Activated naive CD8-positive, alpha-beta T cell treated with anti-CD3 and anti-CD28 coated beads for 36 hours (primary cell): ENCODE measurements at regions not wholly inside any gene's neighbourhood (a gene's known extent, or its start where the extent isn't known, plus 50 kb on each side); places are given as distances from the start of the nearest gene placed in this dataset.

ENCODE experiments used
- DNase-seq: peaks from one replicate; pipeline ENCODE4 v3.0.0; 2021
- H3K27ac Mint-ChIP-seq: one replicate; pipeline ENCODE4 v1.8.0; 2022; ENCODE audit warnings: mild to moderate bottlenecking, moderate library complexity, mixed read lengths
- H3K27me3 Mint-ChIP-seq: one replicate; pipeline ENCODE4 v1.8.0; 2022; ENCODE audit warnings: mild to moderate bottlenecking, mixed read lengths
- H3K36me3 Mint-ChIP-seq: one replicate; pipeline ENCODE4 v1.8.0; 2021; ENCODE audit warnings: mild to moderate bottlenecking, mixed read lengths
- H3K4me1 Mint-ChIP-seq: one replicate; pipeline ENCODE4 v1.8.0; 2021; ENCODE audit warnings: mixed read lengths
- H3K4me3 Mint-ChIP-seq: one replicate; pipeline ENCODE4 v1.8.0; 2022; ENCODE audit warnings: mild to moderate bottlenecking, moderate library complexity, mixed read lengths
- H3K9me3 Mint-ChIP-seq: one replicate; pipeline ENCODE4 v1.8.0; 2022; ENCODE audit warnings: mixed read lengths

GRCh38 chr1:72568113-72568512, 285.8 kb upstream of the NEGR1 start:
- H3K27me3 Mint-ChIP-seq: no peaks in the 10 kb centered on the region
- no peaks in the 10 kb centered on the region for H3K36me3 Mint-ChIP-seq
- no peaks in the 10 kb centered on the region for H3K9me3 Mint-ChIP-seq
- DNase-seq: no peak
- peaks cover 3% of the 10 kb centered on the region for H3K4me1 Mint-ChIP-seq
- no peak overlapping the region for H3K27ac Mint-ChIP-seq
- H3K4me3 Mint-ChIP-seq: no peak overlapping the region

- Mint-ChIP-seq H3K4me1 (peaks cover 3% of the 10 kb centered on the region), H3K9me3 (no peaks in the 10 kb centered on the region)
Measured at GRCh38 chr1:72567521-72567920, 285.2 kb upstream of the NEGR1 start.

GRCh38 chr1:72564749-72565148, 282.4 kb upstream of the NEGR1 start:
- Mint-ChIP-seq H3K4me3 (no peak overlapping the region), H3K9me3 (no peaks in the 10 kb centered on the region), H3K4me1 (peaks cover 3% of the 10 kb centered on the region), H3K27ac (no peak overlapping the region), H3K27me3 (no peaks in the 10 kb centered on the region), H3K36me3 (no peaks in the 10 kb centered on the region)
- no peak for DNase-seq

More at GRCh38 chr1:72567521-72567920, 285.2 kb upstream of the NEGR1 start:
- Mint-ChIP-seq H3K27me3 (no peaks in the 10 kb centered on the region), H3K4me3 (no peak overlapping the region), H3K36me3 (no peaks in the 10 kb centered on the region), H3K27ac (no peak overlapping the region)
- DNase-seq: no peak

- H3K27ac Mint-ChIP-seq: no peak overlapping the region
- DNase-seq: no peak
- H3K9me3 Mint-ChIP-seq: no peaks in the 10 kb centered on the region
- no peaks in the 10 kb centered on the region for H3K36me3 Mint-ChIP-seq
- no peaks in the 10 kb centered on the region for H3K4me1 Mint-ChIP-seq
- H3K4me3 Mint-ChIP-seq: no peak overlapping the region
- no peaks in the 10 kb centered on the region for H3K27me3 Mint-ChIP-seq
Measured at GRCh38 chr1:72557446-72558049, 275.2 kb upstream of the NEGR1 start.

- Mint-ChIP-seq H3K9me3 (no peaks in the 10 kb centered on the region), H3K27me3 (no peaks in the 10 kb centered on the region), H3K4me3 (no peak overlapping the region), H3K36me3 (no peaks in the 10 kb centered on the region), H3K27ac (no peak overlapping the region), H3K4me1 (no peaks in the 10 kb centered on the region)
- DNase-seq: no peak
Measured at GRCh38 chr1:72547412-72547811, 265.1 kb upstream of the NEGR1 start.

GRCh38 chr1:72540674-72541073, 258.3 kb upstream of the NEGR1 start:
- Mint-ChIP-seq H3K9me3 (no peaks in the 10 kb centered on the region), H3K36me3 (no peaks in the 10 kb centered on the region), H3K27ac (no peak overlapping the region), H3K4me1 (no peaks in the 10 kb centered on the region), H3K4me3 (no peak overlapping the region), H3K27me3 (no peaks in the 10 kb centered on the region)
- no peak for DNase-seq

GRCh38 chr1:72535470-72535869, 253.1 kb upstream of the NEGR1 start:
- Mint-ChIP-seq H3K27me3 (no peaks in the 10 kb centered on the region), H3K27ac (no peak overlapping the region), H3K9me3 (peaks cover 1% of the 10 kb centered on the region), H3K4me3 (no peak overlapping the region), H3K36me3 (no peaks in the 10 kb centered on the region), H3K4me1 (no peaks in the 10 kb centered on the region)
- no peak for DNase-seq

- peaks cover 1% of the 10 kb centered on the region for H3K9me3 Mint-ChIP-seq
- DNase-seq: no peak
- H3K4me3 Mint-ChIP-seq: no peak overlapping the region
- H3K36me3 Mint-ChIP-seq: no peaks in the 10 kb centered on the region
- no peaks in the 10 kb centered on the region for H3K27me3 Mint-ChIP-seq
- no peaks in the 10 kb centered on the region for H3K4me1 Mint-ChIP-seq
- H3K27ac Mint-ChIP-seq: no peak overlapping the region
Measured at GRCh38 chr1:72530646-72531045, 248.3 kb upstream of the NEGR1 start.

GRCh38 chr1:72526926-72527325, 244.6 kb upstream of the NEGR1 start:
- Mint-ChIP-seq H3K4me1 (no peaks in the 10 kb centered on the region), H3K27ac (no peak overlapping the region), H3K4me3 (no peak overlapping the region), H3K27me3 (no peaks in the 10 kb centered on the region), H3K36me3 (no peaks in the 10 kb centered on the region), H3K9me3 (peaks cover 1% of the 10 kb centered on the region)
- DNase-seq: no peak

- Mint-ChIP-seq H3K27ac (no peak overlapping the region), H3K27me3 (no peaks in the 10 kb centered on the region), H3K4me3 (no peak overlapping the region), H3K9me3 (no peaks in the 10 kb centered on the region), H3K4me1 (no peaks in the 10 kb centered on the region), H3K36me3 (no peaks in the 10 kb centered on the region)
- DNase-seq: no peak
Measured at GRCh38 chr1:72524021-72524420, 241.7 kb upstream of the NEGR1 start.

GRCh38 chr1:72521659-72522058, 239.3 kb upstream of the NEGR1 start:
- H3K4me3 Mint-ChIP-seq: no peak overlapping the region
- no peaks in the 10 kb centered on the region for H3K4me1 Mint-ChIP-seq
- DNase-seq: no peak
- no peak overlapping the region for H3K27ac Mint-ChIP-seq
- no peaks in the 10 kb centered on the region for H3K36me3 Mint-ChIP-seq
- H3K27me3 Mint-ChIP-seq: no peaks in the 10 kb centered on the region
- H3K9me3 Mint-ChIP-seq: no peaks in the 10 kb centered on the region

GRCh38 chr1:72516826-72517225, 234.5 kb upstream of the NEGR1 start:
- Mint-ChIP-seq H3K36me3 (no peaks in the 10 kb centered on the region), H3K4me1 (no peaks in the 10 kb centered on the region), H3K27ac (no peak overlapping the region), H3K27me3 (no peaks in the 10 kb centered on the region), H3K9me3 (no peaks in the 10 kb centered on the region), H3K4me3 (no peak overlapping the region)
- no peak for DNase-seq

GRCh38 chr1:72516264-72516663, 233.9 kb upstream of the NEGR1 start:
- Mint-ChIP-seq H3K27ac (no peak overlapping the region), H3K27me3 (no peaks in the 10 kb centered on the region), H3K4me3 (no peak overlapping the region), H3K9me3 (no peaks in the 10 kb centered on the region), H3K4me1 (no peaks in the 10 kb centered on the region), H3K36me3 (no peaks in the 10 kb centered on the region)
- DNase-seq: no peak

- H3K36me3 Mint-ChIP-seq: no peaks in the 10 kb centered on the region
- DNase-seq: no peak
- no peaks in the 10 kb centered on the region for H3K27me3 Mint-ChIP-seq
- H3K27ac Mint-ChIP-seq: no peak overlapping the region
- no peaks in the 10 kb centered on the region for H3K4me1 Mint-ChIP-seq
- no peaks in the 10 kb centered on the region for H3K9me3 Mint-ChIP-seq
- no peak overlapping the region for H3K4me3 Mint-ChIP-seq
Measured at GRCh38 chr1:72498371-72498770, 216.0 kb upstream of the NEGR1 start.

GRCh38 chr1:72489801-72490200, 207.5 kb upstream of the NEGR1 start:
- Mint-ChIP-seq H3K4me3 (no peak overlapping the region), H3K27me3 (no peaks in the 10 kb centered on the region), H3K4me1 (no peaks in the 10 kb centered on the region), H3K9me3 (no peaks in the 10 kb centered on the region), H3K27ac (no peak overlapping the region), H3K36me3 (no peaks in the 10 kb centered on the region)
- DNase-seq: no peak

- Mint-ChIP-seq H3K27me3 (no peaks in the 10 kb centered on the region), H3K9me3 (peaks cover under 1% of the 10 kb centered on the region), H3K4me1 (no peaks in the 10 kb centered on the region), H3K36me3 (no peaks in the 10 kb centered on the region), H3K4me3 (no peak overlapping the region), H3K27ac (no peak overlapping the region)
- DNase-seq: no peak
Measured at GRCh38 chr1:72485801-72486200, 203.5 kb upstream of the NEGR1 start.
